ENCODE measurements at regions not wholly inside any gene's neighbourhood (a gene's known extent, or its start where the extent isn't known, plus 50 kb on each side); places are given as distances from the start of the nearest gene placed in this dataset.

DNA sequence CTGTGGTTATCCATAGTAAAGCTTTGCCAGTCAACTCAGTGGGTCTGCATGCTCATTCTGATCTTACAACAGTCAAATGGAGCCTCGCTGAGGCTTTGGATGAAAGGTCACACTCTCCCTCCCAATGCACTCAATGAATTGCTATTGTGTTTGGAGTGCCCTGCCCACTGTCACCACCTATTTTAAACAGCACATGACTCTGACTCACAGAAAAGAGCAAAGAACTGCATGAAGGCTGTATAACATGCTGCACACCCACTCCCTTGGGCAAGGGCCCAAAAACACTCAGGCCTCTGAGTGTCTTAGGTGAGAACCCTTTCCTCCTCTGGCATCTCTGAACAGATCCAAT is 118.7 kb upstream of the CCDC112 start:
- intact Hi-C loops (cut with micrococcal nuclease; ENCODE audit: unreplicated experiment), result no loop called here
- CTCF ChIA-PET, result interaction anchor here (1.4 kb wide), 3 partner anchors 9 to 40 kb away, joined by 3 to 5 read pairs (median 4); no protein-coding TSS in a partner anchor
- no peak for TF ChIP-seq MLLT1 (IDR thresholded peaks at IDR 0.05)
- no peak for TF ChIP-seq HDAC6 (IDR thresholded peaks at IDR 0.05; ENCODE audit: unreplicated experiment)
- TF ChIP-seq NR2F1 (conservative IDR thresholded peaks at IDR 0.05), result peak; percentile 28; the same call in 1 of the 2 replicates
- no peak for TF ChIP-seq POLR2A (IDR thresholded peaks at IDR 0.05; ENCODE audit: low read depth, low read length)
- TF ChIP-seq PAX8 (IDR thresholded peaks at IDR 0.05), result no peak
- TF ChIP-seq IRF3 (IDR thresholded peaks at IDR 0.05), result no peak
- no peak for TF ChIP-seq SREBF2 (IDR thresholded peaks at IDR 0.05; ENCODE audit: low read length)
- no peak for TF ChIP-seq FOS (IDR thresholded peaks at IDR 0.05; ENCODE audit: borderline replicate concordance, extremely low read depth, insufficient read length)
- TF ChIP-seq IKZF2 (IDR thresholded peaks at IDR 0.05), result peak in 1 of 2 experiments; percentile 39; a peak in 2 of 4 replicates
- TF ChIP-seq TBL1XR1 (IDR thresholded peaks at IDR 0.05; ENCODE audit: low read depth, low read length), result no peak
- TF ChIP-seq SRF (IDR thresholded peaks at IDR 0.05; ENCODE audit: low read depth in 2 of 2, low read length in 2 of 2), result no peak
- TF ChIP-seq, protein P1, sequence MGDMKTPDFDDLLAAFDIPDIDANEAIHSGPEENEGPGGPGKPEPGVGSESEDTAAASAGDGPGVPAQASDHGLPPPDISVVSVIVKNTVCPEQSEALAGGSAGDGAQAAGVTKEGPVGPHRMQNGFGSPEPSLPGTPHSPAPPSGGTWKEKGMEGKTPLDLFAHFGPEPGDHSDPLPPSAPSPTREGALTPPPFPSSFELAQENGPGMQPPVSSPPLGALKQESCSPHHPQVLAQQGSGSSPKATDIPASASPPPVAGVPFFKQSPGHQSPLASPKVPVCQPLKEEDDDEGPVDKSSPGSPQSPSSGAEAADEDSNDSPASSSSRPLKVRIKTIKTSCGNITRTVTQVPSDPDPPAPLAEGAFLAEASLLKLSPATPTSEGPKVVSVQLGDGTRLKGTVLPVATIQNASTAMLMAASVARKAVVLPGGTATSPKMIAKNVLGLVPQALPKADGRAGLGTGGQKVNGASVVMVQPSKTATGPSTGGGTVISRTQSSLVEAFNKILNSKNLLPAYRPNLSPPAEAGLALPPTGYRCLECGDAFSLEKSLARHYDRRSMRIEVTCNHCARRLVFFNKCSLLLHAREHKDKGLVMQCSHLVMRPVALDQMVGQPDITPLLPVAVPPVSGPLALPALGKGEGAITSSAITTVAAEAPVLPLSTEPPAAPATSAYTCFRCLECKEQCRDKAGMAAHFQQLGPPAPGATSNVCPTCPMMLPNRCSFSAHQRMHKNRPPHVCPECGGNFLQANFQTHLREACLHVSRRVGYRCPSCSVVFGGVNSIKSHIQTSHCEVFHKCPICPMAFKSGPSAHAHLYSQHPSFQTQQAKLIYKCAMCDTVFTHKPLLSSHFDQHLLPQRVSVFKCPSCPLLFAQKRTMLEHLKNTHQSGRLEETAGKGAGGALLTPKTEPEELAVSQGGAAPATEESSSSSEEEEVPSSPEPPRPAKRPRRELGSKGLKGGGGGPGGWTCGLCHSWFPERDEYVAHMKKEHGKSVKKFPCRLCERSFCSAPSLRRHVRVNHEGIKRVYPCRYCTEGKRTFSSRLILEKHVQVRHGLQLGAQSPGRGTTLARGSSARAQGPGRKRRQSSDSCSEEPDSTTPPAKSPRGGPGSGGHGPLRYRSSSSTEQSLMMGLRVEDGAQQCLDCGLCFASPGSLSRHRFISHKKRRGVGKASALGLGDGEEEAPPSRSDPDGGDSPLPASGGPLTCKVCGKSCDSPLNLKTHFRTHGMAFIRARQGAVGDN (IDR thresholded peaks at IDR 0.05), result 0 out of 2 replicates have a peak, but pooled peaks have one; percentile 25
- no peak for TF ChIP-seq STAT3 (IDR thresholded peaks at IDR 0.05; ENCODE audit: low read depth, low read length)
- no peak for TF ChIP-seq IRF4 (IDR thresholded peaks at IDR 0.05; ENCODE audit: low read depth, low read length)
- peak; percentile 31; the same call in 1 of the 2 replicates for TF ChIP-seq JUNB (IDR thresholded peaks at IDR 0.05)
- no peak for TF ChIP-seq NR2C2 (IDR thresholded peaks at IDR 0.05; ENCODE audit: borderline replicate concordance, control insufficient read depth, insufficient read length, low read depth)
- TF ChIP-seq PBX3 (IDR thresholded peaks at IDR 0.05; ENCODE audit: insufficient replicate concordance, low read depth, low read length), result no peak
- TF ChIP-seq FOXK2 (IDR thresholded peaks at IDR 0.05), result no peak

More for the DNA sequence above, 118.7 kb upstream of the CCDC112 start:
- H3K4me3 ChIP-seq, result no peak overlapping the region
- ChIA-PET RAD21 (ENCODE audit: unreplicated experiment) (interaction anchor here (0.7 to 2.0 kb wide), 10 partner anchors 16 to 164 kb away, joined by 3 to 9 read pairs (median 3); no protein-coding TSS in a partner anchor), POLR2A (interaction anchor here (0.5 to 1.5 kb wide), 4 partner anchors 29 to 38 kb away, joined by 3 to 4 read pairs (median 3); no protein-coding TSS in a partner anchor), SMC1A (ENCODE audit: uncharacterized antibody, unreplicated experiment) (interaction anchor here (0.6 to 2.7 kb wide), 12 partner anchors 9 to 130 kb away, joined by 3 to 9 read pairs (median 3); partner anchors contain the start of gene FEM1C)
- H3K36me3 ChIP-seq (ENCODE audit: control insufficient read depth in 2 of 2, insufficient read depth in 2 of 2, low read length in 1 of 2), result no peaks in the 10 kb centered on the region
- no peak overlapping the region for H3K27ac ChIP-seq (ENCODE audit: control insufficient read depth, insufficient read depth)
- WGBS (ENCODE audit: insufficient coverage, insufficient replicate concordance, low lambda C conversion rate, missing lambda C conversion rate), result 0% methylated on average over 1 of the region's 1 CpG
- no TSS peak for BruUV-seq (replicated peaks)
- FAIRE-seq, result no peak
- in situ Hi-C loops (cut with MboI), result no loop called here
- peak; percentile 84 for ATAC-seq
- H4K20me1 ChIP-seq (ENCODE audit: control insufficient read depth, insufficient read depth), result no peaks in the 10 kb centered on the region
- no peaks in the 10 kb centered on the region for H3K27me3 ChIP-seq (replicated peaks in 1 of 2; ENCODE audit: control insufficient read depth in 2 of 2, insufficient read depth in 2 of 2, low read length in 1 of 2)
- no peak for DNase-seq (ENCODE audit: low read depth, low spot score)
- H2AFZ ChIP-seq (ENCODE audit: control insufficient read depth, low read depth, low read length), result no peak overlapping the region
- no peaks in the 10 kb centered on the region for H3K9me3 ChIP-seq (replicated peaks; ENCODE audit: control insufficient read depth, insufficient read depth, low read length)
- H3K79me2 ChIP-seq (ENCODE audit: control insufficient read depth, insufficient read depth, low read length), result no peaks in the 10 kb centered on the region
- H3K4me2 ChIP-seq (ENCODE audit: control insufficient read depth, insufficient read depth), result no peak overlapping the region
- H3K4me1 ChIP-seq (ENCODE audit: control insufficient read depth, insufficient read depth, low read length), result no peaks in the 10 kb centered on the region
- no peak overlapping the region for H3K9ac ChIP-seq (ENCODE audit: control insufficient read depth, insufficient read depth, low read length)

Measured in GM12878 (cell line).